ENCODE measurements at regions not wholly inside any gene's neighbourhood (a gene's known extent, or its start where the extent isn't known, plus 50 kb on each side); places are given as distances from the start of the nearest gene placed in this dataset.

DNA sequence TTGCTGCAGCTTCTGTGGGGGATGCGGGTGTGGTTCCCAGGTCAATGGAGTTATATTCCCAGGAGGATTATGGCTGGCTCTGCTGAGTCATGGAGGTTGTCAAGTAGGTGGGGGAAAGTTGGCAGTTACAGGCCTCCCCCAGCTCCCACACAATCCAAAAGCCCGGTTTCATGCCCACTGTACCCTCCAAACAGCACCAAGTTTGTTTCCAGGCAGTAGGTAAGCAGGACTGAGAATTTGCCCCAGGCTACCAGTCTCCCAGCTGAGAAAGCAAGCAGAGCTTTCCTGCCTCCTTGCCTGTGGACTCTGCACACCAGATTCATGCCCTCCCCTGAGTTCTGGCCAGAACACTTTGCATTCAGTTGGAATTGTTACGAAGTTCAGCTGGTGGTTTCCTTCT lies 578.2 kb downstream of the MEI4 start (continued):
- TF ChIP-seq, protein P1, sequence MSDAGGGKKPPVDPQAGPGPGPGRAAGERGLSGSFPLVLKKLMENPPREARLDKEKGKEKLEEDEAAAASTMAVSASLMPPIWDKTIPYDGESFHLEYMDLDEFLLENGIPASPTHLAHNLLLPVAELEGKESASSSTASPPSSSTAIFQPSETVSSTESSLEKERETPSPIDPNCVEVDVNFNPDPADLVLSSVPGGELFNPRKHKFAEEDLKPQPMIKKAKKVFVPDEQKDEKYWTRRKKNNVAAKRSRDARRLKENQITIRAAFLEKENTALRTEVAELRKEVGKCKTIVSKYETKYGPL (CRISPR knock-in tag; IDR thresholded peaks at IDR 0.05) = no peak
- TF ChIP-seq ATF6 (CRISPR knock-in tag; conservative IDR thresholded peaks at IDR 0.05) (no peak), BRCA1 (CRISPR knock-in tag; IDR thresholded peaks at IDR 0.05) (no peak), ZNF709 (CRISPR knock-in tag; IDR thresholded peaks at IDR 0.05) (no peak), RBAK (CRISPR knock-in tag; IDR thresholded peaks at IDR 0.05) (no peak), HIC2 (CRISPR knock-in tag; IDR thresholded peaks at IDR 0.05; ENCODE audit: low read depth) (no peak), ZNF407 (CRISPR knock-in tag; IDR thresholded peaks at IDR 0.05; ENCODE audit: not compliant biosample characterization) (no peak)
- TF ChIP-seq, protein P2, sequence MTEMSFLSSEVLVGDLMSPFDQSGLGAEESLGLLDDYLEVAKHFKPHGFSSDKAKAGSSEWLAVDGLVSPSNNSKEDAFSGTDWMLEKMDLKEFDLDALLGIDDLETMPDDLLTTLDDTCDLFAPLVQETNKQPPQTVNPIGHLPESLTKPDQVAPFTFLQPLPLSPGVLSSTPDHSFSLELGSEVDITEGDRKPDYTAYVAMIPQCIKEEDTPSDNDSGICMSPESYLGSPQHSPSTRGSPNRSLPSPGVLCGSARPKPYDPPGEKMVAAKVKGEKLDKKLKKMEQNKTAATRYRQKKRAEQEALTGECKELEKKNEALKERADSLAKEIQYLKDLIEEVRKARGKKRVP (CRISPR knock-in tag; IDR thresholded peaks at IDR 0.05) = no peak
- TF ChIP-seq, protein P3, sequence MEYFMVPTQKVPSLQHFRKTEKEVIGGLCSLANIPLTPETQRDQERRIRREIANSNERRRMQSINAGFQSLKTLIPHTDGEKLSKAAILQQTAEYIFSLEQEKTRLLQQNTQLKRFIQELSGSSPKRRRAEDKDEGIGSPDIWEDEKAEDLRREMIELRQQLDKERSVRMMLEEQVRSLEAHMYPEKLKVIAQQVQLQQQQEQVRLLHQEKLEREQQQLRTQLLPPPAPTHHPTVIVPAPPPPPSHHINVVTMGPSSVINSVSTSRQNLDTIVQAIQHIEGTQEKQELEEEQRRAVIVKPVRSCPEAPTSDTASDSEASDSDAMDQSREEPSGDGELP (IDR thresholded peaks at IDR 0.05; ENCODE audit: borderline replicate concordance, low read depth) = no peak
